Mucosa of gallbladder (tissue), 1 donor: ENCODE measurements at regions not wholly inside any gene's neighbourhood (a gene's known extent, or its start where the extent isn't known, plus 50 kb on each side); places are given as distances from the start of the nearest gene placed in this dataset.

Experiments
- DNase-seq: peaks from one replicate; pipeline ENCODE4 v3.0.0-alpha.2; 2020; ENCODE audit warnings: low spot score
- donor health status: DM: no; HTN: no; CAD: no.

DNA sequence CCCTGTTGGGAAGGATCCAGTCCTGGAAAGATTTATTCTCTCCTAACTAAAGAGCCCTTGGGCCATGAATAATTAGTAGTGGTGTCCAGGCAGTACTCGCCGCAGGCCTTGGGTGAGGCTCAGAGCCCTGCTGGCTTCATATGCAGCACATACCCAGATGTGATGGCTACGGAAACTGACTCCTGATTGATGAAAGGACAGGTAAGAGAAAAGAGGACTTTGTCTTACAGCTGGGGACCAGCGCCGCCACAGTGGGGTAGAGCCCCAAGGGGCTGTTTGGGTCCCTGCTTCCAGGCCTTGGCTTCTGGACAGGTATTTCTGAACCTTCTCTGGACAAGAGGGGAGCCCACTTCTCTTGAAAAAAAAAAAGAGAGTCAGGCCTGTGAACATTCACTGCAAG lies 1680.8 kb downstream of the EFNB2 start:
- no peak for DNase-seq

DNA sequence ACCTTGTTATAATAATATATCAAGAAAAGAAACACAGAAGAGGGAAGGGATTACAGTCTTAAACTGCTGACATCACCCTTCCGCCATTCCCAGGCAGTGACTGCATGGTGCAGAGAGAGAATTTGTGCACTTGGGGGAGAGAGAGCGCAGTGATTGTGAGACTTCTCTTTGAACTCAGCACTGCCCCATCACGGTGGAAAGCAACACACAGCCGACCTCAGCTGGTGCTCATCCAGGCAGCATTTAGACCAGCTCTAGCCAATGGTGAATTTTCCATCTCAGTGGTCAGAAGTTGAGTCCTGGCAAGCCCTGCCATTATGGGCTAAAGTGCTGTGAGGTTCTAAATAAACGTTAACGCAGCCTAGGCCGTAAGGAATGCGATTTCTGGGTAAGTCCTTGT lies 1681.5 kb downstream of the EFNB2 start:
- no peak for DNase-seq

DNA sequence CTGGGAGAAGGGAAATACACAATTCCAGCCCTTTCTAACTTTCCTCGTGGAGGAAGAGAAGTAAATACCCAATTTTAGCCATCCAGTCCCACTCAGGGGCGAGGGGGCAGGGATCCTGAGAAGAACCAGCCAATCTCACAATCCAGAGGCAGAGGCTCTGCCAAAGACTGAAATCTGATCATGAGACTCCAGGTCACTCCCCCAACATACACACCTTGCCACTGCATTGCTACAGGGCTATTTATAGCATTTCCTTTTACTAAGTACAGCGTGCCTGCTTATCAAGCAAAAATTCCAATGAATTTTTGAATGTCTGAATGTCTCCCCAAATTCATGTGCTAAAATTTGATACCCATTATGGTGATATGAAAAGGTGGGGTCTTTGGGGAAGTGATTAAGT lies 1687.5 kb downstream of the EFNB2 start:
- DNase-seq, result peak; percentile 14

DNA sequence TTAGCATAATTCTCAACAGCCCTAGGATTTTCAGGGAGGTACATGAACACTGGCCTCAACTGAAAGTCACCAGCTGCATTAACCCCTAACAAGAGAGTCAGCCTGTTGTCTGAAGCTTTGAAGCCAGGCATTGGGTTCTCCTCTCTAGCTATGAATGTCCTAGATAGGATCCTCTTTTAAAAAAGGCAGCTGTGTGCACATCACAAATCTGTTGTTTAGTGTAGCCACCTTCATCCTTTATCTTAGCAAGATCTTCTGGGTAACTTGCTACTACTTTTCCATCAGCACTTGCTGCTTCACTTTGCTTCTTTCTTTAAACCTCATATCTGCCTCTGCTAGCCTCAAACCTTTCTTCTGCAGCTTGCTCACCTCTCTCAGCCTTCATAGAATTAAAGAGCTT lies 1692.1 kb downstream of the EFNB2 start:
- DNase-seq, result no peak

DNA sequence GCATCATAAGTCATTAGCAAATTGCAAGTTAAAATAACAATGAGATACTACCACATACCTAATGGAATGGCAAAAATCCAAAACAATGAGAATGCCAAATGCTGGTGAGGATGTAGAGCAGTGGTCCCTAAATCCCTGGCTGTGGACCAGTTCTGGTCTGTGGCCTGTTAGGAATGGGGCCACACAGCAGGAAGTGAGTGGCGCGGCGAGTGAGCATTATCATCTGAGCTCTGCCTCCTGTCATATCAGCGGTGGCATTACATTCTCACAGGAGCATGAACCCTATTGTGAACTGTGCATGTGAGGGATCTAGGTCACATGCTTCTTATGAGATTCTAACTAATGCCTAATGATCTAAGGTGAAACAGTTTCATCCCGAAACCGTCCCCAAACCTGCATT lies 1694.4 kb downstream of the EFNB2 start:
- DNase-seq, result no peak

DNA sequence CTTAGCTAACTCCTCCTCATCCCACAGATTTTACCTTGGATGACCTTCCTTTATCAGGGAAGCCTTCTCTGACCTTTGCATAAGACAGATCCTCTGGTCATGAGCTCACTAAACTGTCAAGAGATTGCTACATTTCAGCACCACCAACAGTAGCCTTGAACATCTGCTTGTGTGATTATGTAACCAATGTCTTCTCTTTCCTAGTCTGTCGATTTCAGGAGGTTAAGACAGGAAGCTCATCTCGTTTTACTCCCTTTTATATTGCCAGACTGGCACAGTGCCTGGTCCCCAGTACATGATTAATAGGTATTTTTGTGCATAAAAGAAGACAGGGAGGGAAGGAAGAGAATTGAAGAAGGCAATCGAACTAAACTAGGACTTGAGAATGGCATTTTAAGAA lies 1697.7 kb downstream of the EFNB2 start:
- no peak for DNase-seq

DNA sequence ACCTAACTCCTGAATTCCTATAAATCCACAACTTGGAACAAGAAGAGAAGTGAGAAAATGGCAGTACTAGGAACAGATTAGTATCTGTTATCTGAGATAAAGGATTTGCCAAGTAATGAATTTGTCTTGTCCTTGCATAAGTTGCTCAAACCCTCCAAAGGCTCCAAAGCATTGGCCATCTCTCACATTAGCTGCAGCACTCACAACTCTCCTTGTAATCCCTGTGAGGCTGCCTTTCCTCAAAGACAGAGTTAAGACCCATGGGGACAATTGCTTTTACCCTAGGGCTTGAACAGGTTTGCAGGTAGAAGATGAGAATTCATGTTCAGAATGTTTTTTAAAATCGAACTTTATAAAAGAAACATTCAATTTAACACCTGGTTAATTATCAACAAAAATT lies 1702.2 kb downstream of the EFNB2 start:
- no peak for DNase-seq

DNA sequence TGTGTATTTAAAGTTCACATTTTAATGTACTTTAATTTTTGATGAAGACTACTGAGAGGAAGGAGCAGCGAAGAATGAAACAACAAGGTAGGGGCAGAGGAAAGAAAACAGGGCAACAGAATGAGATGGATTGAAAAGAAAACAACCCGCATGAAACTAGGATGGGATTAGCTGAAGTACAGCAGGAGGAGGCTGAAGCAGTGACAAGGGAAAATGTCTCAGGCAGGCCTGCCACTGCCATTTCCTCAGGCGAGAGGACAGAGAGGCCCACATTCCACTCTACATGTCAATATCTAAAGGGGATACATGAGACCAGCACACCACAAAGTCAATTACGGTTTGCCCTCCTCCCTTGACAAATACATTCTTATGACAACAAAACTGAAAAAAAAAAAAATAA lies 1703.2 kb downstream of the EFNB2 start:
- no peak for DNase-seq

DNA sequence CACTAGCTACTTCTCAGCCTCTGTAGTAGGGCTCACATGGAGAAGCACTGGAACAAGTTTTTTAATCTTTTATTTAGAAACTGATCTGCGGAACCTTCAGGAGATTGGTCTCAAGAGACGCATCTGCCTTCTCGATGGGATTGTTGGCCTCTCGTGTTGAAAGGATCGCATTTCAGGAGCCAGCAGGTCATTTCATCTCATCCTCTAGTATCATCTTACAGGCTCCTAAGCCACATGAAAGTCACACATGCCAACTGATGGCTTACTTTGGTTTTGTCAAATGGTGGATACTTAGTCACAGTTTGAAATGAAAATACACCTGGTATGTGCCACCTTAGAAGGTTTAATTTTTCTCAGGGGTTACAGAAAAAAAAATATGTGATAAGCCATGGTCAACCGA lies 1703.6 kb downstream of the EFNB2 start:
- no peak for DNase-seq

DNA sequence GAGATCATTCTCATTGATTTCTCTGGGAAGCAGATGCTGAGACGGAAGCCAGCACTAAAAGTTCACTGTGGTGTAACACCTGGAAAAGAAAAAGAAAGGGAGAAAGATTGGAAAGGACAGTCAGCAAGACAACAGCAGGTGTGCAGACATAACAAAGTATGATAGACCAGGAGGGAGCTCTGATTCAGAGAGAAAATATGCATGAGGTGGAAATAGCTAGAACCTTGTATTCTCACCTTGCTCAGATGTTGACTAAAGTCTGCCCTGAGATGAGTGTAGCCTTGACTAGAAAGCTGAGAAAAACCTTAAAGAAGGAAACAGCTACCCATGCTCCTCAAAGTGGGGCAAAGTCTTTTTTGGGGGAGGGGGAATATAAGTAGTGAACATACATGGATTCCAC lies 1711.8 kb downstream of the EFNB2 start:
- DNase-seq, result no peak

DNA sequence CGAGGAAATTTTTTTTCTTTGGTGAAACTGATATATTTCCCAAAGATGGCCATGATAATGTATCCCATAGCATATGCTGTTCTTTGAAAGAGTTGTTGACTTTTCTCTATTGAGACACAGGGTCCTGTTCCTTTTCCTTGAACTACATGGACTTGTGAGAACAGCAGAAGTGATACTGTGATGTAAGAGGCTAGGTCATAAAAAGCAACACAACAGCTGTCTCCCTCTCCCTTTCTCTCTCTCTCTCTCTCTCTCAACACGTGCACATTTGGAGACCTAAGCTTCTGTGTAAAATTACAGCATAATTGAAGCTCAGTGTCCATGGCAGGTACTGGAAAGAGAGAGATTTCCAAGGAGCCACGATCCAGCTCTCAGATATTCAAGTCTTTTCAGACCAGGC lies 1712.4 kb downstream of the EFNB2 start:
- DNase-seq, result no peak

DNA sequence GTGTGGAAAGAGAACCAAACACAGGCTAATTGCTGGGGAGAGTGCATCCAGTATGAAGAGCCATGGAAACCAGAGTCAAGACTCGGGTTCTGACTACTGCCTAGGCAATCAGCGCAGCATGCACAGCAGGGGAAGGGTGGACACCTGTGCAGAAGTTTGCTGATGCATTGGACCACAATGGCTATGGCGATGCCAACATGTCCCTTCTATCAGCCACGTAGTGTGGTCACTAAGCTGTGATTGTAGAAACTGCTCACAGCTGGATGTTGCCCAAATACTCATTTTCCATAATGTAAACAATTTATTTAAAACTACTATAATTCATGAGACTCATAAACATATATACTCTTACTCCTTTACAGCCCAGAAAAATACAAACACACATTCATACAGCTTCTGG lies 1718.2 kb downstream of the EFNB2 start:
- no peak for DNase-seq

DNA sequence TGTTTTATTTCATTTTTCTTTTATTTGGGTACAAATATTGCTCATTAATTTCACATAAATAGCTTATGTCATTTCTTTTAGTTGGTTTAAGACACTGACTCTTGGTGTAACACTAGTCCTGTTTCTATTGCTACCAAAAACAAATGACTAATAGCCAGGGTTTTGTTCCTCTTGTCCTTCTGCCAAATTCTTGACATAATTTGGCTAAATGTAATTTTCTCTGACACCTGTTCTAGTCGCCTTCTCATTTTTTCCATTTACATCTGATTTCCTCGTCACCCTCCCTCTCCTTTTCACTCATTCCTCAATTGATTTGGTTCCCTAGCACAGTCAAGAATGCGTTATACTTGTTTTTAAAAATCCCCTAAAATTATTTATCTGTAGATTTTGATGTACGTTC lies 1718.7 kb downstream of the EFNB2 start:
- DNase-seq, result no peak

DNA sequence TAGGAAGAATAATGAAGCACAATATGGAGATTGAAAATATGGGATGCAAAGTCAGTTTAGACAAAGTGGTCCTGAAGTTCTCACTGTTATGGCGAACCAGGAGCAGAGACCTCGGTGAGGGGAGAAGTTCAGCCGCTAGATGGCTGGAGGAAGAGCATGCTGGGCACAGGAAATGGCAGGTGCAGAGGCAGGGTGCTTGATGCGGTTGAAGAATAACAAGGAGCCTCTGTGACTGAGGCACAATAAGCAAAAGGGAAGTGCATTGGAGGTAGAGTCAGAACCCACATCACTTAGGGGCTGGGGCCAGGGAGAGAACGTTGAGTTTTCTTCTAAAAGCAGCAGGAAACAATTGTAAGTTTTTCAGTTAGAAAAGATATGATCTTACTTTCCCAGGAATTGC lies 1725.2 kb downstream of the EFNB2 start:
- no peak for DNase-seq

DNA sequence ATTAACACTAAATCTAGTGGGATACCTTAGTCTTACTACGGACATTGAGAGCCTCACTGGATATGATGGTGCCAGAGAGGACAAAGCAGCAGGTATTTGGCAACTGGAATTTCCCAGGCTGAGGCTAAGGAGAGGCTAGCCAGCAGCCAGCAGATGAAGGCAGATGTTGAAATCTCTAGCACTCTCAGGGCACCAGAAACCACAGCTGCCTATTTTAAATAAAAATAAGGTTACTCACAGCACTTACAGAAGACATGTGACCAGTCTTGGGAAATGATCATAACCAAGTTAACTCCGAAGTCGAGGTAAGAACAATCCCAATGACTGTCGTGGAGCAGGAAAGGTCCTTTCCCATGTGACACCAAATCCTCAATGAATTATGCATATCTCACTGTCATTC lies 1726.0 kb downstream of the EFNB2 start:
- DNase-seq, result no peak

DNA sequence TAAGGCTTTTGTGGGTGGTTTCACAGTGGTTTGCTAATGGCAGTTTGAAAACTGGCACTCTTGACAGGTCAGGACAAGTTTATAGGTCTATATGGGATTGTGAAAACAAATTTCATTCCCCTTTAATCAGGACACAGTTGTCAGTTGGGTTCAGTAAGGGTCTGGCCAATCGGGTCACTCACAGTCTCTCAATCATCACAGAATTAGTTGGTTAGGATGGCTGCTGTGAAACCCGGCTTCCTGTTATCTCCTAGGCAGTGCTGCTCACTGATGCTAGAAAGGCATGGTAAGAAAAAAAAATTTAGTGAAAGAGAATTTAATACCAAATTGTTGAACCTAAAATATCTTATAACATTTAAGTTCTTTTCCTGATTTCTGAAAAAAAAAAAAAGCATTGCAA lies 1730.1 kb downstream of the EFNB2 start:
- no peak for DNase-seq

DNA sequence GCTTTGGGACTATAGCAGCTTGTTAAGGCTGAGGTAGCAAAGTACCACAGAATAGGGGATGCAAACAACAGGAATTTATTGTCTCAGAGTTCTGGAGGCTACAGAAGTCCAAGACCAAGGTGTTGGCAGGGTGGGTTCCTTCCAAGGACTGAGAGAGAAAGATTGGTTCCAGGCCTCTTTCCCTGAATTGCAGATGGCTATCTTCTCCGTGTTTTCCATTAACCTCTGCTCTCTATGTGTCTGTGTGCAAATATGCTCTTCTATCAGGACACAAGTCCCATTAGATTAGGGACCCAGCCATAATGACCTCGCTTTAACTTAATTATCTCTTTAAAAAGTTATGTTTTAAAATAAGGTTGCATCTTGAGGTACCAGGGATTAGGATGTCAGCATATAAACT lies 1732.9 kb upstream of the SLC10A2 start:
- DNase-seq, result no peak

DNA sequence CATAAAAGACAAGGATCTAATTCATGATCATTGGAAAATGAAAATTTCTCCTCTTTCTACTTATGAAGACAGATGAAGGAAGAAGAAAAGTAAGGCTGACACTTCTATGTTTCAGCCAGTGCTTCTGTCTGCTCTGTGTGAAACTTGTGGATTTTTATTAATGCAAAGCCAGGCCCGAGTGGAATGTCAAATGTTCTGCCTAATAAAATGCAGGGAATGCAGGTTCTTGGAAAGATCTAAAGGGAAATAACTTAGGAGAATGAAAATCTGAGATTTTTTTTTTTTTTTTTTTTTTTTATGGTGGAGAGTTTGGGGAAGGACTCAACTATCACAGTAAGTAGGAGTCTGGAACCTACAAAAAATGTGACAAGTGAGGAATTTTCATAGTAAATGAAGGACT lies 1732.3 kb upstream of the SLC10A2 start:
- DNase-seq, result no peak

DNA sequence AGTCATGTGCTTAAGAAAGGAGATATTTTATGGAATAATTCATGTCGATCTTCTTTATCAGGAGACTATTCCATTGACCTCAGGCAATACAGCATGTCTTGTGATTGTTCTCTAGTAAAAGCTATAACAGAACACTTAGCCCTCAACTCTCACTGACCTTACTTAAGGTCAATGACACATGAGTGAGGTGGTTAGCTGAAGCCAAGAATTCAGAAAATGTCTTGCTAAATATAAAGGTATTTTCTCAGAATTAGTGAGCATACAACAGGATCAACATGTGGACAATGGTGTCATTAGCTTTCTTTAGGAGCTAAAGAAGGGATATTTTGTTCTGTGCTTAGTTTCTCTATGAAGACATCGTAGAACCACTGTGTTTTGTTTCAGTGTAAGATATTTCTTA lies 1730.4 kb upstream of the SLC10A2 start:
- no peak for DNase-seq

DNA sequence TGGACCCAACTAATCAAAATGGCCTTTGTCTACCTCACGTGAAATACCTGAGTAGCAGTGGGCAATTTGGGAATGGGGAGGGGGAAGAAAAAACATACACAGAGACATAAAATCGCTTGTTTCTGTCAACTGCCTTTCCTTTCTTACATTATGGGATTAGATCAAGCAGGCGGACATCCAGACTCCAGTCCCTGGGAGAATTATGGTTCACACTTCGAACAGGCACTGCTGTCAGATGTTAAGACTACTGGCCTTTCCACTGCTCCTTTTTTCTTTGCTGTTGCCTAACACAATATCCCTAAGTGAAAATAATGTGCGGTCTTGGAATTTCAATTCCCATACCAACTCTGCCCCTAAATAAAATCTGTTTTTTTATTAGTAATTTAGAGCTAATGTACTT lies 1719.7 kb upstream of the SLC10A2 start:
- no peak for DNase-seq

DNA sequence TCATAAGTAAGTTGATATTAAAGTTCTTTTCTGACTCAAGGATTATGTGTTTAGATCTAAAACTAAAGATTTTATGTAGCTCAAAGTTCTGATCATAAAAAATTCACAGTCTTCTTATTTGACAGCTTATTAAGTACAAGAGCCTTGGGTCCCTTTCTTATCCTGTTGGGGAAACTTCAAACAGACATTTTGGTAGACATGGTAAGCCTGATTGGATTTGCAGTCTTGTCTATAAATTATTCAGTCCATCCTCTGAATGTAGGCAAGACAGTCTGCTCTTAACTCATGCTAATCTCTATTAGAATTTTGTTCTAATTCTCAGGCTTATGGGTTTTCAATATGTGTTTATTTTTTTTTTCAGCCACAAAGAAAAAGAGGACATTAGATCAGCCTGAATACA lies 1718.7 kb upstream of the SLC10A2 start:
- DNase-seq, result no peak

DNA sequence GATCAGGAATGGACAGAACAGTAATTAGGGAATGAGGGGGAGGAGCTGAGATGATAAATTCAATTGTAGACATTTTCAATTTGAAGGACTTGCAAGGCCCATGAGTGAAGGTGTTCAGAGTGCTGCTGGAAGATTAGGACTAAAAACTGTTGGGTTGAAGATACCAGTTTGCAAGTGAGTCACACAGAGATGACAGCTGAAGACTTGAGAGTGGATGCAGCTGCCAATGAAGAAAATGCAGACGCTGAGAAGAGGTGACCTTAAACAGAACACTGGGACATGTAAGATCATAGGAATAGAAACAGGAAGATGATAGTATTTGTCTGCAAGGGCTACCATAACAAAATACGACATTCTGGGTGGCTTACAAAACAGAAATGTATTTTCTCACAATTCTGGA lies 1716.5 kb upstream of the SLC10A2 start:
- DNase-seq, result no peak

DNA sequence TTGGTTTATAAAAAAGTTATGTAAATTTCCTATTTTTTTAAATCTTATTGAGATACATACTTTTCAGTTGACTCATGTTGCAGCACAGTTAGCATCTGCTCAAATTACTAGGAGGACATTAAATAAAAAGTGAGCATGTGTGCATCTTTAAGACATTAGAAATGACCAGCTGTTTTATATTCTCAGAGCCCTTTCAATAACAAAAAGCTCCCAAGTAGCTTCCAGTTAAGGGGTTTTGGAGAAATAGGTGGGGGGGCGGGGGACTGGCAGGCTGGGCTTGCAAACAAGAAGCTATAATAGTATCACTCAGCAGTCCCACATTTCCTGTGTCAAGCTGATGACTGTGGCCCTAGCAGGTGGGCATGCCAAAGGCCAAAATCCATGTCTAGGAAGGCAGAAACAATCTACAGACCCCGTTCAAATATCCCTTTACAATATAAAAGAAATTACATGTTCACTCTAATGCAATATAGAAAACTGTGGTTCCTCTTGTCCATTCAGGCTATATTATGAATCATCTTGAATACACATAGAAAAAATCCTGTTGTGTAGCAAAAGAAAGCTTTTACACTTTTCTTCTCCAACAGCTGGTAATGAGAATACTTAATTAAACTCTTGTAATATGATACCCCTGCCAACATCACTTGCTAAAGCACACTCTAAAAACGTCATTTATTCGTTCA lies 1713.2 kb upstream of the SLC10A2 start:
- no peak for DNase-seq

DNA sequence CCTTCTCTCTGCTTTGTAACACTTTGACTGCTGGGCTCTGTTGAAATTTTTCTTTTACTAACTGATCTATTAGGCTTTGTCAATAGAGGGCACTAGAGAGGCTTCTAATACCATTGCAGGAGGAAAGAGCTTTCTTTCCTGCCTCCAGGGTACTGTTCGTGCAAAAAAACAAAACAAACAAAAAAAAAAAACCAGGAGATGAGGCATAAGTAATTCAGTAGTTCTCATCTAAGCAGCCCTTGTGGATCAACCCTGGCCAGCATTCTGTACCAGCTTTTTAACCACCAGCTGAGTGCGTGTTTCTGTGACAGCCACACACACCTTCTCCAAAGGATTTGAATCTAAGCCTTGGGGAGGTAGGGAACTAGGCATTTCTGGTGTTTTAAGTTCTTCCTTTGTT lies 1707.6 kb upstream of the SLC10A2 start:
- DNase-seq, result no peak

DNA sequence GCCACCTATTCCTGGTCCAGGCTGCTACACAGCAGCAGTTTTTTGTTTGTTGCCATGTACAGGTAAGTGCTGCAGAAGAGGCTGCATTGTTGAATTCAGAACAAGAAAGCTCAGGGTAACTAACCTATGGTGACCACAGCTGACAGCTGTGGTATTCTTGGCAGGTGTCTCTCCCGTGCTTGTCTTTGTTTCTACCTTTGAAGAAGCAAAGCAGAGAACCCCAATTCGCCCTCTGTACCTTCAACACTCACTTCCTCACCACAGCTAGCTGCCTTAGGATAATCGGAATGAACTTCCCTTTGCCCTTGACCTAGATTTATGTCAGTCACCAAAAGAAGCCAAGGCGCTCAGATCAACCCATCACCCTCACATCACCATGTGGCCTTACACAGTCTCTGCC lies 1703.3 kb upstream of the SLC10A2 start:
- no peak for DNase-seq
